HG02981 (cell line): ENCODE measurements at regions not wholly inside any gene's neighbourhood (a gene's known extent, or its start where the extent isn't known, plus 50 kb on each side); places are given as distances from the start of the nearest gene placed in this dataset.
"Not testable (repeated sequence)": the region's sequence is repeated elsewhere in the genome, so short reads cannot be mapped to it uniquely, and the experiment has no call there.

Experiments
- ATAC-seq: cut with Tn5 transposase; IDR thresholded peaks from one replicate; pipeline ENCODE4 v1.9.1; 2021; ENCODE audit warnings: mild to moderate bottlenecking, moderate library complexity; ENCODE audit not compliant: unreplicated experiment

- ATAC-seq = not testable (repeated sequence)
Observed at GRCh38 chr2:166744117-166744516, 144.2 kb upstream of the XIRP2 start.

DNA sequence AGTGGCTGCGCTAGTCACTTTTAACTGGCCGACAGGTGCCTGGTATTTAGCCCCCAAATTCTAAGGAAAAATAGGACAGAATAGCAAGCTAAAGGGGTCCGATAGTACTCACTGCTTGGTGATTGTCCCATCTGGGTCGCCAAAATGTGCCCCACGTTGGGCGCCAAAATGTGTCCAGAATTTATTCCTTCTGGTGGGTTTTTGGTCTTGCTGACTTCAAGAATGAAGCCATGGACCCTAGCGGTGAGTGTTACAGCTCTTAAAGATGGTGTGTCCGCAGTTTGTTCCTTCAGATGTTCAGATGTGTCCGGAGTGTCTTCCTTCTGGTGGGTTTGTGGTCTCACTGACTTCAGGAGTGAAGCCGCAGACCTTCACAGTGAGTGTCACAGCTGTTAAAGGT lies 144.8 kb upstream of the XIRP2 start:
- ATAC-seq = not testable (repeated sequence)

DNA sequence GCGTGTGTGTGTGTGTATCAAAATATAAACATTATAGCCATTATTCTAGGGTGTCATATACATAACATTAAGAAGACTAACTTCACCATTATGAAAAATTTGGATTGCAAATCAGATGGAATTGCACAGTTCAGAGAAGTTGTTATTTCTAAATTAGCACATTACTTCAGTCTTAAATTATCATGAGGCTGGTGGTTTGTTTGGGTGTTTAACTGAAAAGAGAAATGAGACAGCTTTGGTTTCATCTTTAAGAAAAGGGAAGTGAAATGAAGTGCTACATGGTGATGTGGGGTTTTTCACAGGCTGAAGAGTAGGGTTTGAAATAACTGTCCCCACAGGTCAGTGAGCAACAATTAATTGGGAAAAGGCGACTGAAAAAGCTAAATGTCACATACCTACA lies 161.2 kb upstream of the XIRP2 start:
- ATAC-seq = peak; percentile 99

DNA sequence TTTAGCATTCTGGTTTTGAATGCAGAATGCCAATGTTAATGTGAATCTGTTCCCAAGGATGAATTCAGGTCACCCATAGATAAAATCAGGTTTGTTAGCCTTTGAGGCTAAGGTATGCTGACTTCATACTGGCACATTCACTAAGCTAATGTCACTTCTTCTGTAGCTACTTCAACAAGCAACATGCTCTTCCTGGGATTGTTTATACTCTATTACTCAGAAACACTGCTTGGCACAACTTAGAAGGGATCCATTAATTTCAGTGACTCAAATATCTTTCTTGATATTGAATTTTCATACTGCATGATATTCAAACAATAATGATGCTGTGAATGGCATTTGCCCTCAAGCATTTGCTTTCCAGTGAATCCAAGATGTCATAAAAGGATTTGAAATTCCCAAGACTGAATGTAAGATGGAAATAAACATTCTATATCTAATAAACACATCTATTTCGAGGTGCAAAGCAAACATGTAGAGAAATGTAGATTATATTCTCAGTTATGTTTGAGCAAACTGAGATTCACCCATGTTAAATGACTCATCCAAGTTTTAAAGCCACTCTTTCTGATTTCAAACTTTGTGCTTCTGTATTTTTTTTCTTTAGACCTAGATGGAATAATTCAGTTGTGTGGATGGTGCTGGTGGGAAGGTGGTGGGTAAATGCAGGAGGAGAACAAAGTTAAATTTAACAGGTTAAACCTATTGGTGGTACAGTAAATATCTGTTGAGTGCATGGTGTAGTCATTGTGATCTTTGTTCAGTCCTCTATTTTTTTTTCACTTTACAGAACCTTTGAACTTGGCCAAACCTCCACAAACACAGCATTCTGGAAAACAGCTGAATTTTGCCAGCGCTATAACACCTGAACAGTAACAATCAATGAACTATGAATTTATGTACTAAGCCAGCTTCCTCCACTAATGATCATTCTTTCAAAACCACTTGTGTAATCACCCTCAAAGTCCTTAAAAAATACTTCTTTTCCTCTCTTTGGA lies 162.1 kb upstream of the XIRP2 start:
- peak; percentile 11 for ATAC-seq

GRCh38 chr2:166716968-166717367 lies 171.3 kb upstream of the XIRP2 start:
- no peak for ATAC-seq

DNA sequence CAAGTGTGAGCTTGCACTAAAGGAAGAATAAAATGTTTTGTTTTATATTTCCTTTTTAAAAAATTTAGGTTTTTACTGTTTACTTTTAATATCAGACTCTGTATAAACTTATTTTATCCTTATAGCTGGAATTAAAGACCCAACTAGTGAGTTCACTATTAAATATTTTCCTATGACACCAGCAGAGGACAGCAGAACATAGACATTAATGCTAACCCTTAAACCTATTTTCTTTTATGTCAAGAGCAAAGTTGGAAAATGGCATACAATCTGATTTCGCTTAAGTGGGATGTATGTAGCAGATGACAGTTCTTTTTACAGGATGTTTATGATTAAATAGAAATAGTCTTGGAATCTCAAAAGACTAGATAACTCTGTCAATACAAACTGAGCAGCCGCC lies 188.2 kb upstream of the XIRP2 start:
- ATAC-seq = no peak

DNA sequence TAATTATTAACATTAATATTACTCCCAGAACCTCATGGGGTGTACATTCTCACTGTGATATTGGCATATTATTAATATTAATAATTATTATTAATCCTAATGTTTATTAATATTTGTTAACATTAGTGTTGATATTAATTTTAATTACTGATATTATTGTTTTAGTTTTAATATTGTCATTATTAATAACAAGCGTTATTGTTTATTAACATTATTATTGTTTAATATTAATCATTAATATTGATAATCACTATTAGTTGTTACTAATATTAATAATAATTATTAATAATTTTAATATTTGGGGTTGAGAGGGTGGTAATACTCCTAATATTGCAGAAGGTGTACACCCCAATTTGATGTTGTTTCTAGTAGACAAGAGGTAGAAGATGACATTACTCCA lies 193.1 kb upstream of the XIRP2 start:
- ATAC-seq = no peak

GRCh38 chr2:166686057-166686456 lies 192.0 kb upstream of the SCN7A start:
- ATAC-seq = not testable (repeated sequence)

GRCh38 chr2:166677996-166678395 lies 183.9 kb upstream of the SCN7A start:
- ATAC-seq = no peak

GRCh38 chr2:166676716-166677115 lies 182.7 kb upstream of the SCN7A start:
- no peak for ATAC-seq

DNA sequence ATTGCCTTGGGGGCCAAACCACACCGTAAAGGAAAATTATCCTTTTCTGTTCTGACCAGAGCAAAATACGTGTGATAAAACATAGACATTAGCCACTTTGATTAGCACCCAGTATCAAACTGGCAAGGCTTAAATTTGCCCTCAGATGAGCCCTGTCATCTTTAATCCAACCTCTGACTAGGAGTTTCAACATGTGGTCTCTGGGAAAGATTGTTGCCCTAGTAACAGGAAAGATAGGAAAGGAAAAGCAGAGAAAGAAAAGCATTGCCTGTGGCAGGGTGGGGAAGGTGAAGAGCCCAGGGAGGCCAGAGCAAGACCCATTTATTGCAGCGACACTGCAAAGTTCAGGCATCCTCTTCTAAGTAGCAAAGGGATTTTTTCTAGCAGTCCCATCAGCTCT lies 181.5 kb upstream of the SCN7A start:
- ATAC-seq = no peak

- no peak for ATAC-seq
Observed at GRCh38 chr2:166673986-166674385, 179.9 kb upstream of the SCN7A start.

DNA sequence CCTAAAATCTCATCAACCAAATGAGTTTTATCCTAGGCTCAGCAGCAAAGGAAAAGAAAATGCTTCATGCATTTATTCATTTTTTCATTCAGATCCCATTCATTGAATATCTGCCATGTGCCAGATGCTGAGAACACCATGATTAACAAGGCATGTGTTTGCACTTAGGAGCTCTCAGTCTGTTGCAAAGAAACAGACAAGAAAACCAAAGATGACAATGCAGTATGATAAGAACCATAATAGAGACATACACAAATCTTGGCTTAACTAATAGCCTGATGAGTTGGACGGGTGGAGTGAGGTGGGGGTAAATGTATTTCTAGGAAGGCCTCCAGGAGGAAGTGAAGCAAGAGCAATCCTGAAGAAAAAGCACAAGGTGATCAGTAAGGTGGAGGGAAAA lies 177.8 kb upstream of the SCN7A start:
- ATAC-seq = no peak

- ATAC-seq = no peak
Observed at GRCh38 chr2:166671235-166671634, 177.2 kb upstream of the SCN7A start.

GRCh38 chr2:166665991-166666940 lies 172.2 kb upstream of the SCN7A start:
- no peak for ATAC-seq

DNA sequence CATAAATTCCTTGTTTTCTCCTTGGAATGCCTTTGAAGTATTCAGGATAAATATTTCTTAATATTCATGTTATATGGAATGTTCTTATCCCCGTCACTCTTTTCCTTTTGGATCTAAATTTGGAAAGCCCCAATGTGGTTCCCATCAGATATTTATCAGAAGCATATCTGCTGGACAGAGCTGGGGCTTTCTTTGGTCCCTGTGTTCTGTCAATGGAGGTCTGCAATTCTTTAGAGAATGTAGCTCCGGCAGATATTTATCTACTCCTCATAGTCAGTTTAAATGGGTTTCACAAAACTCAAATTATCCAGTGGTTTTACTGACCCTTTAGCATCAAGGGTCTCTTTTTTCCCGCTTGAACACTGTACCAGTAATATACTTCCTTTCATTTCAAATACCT lies 167.8 kb upstream of the SCN7A start:
- ATAC-seq = no peak

DNA sequence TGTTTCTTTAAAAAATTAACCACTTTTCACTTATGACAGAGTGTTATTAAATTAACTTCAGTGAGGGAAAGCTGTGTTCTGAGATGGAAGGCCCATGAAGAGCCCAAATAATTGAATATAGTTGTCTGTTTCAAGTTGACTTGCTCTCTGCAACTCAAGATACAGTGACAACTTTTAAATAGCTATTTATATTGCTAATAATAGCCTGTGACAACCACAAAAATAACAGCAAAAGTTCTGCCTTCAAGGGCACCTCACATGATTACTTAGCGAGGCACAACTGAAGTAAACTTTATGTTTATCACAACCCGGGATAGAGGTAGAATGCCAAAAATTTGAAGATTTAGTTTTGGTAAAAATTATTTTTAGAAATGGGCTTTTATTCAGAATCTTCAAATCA lies 167.3 kb upstream of the SCN7A start:
- ATAC-seq = no peak

- ATAC-seq = no peak
Observed at GRCh38 chr2:166658901-166659300, 164.9 kb upstream of the SCN7A start.

GRCh38 chr2:166653185-166653813 lies 159.2 kb upstream of the SCN7A start:
- no peak for ATAC-seq

GRCh38 chr2:166651991-166652390 lies 157.9 kb upstream of the SCN7A start:
- ATAC-seq = no peak

- no peak for ATAC-seq
Observed at GRCh38 chr2:166651080-166651675, 157.1 kb upstream of the SCN7A start.
